ENCODE measurements at regions not wholly inside any gene's neighbourhood (a gene's known extent, or its start where the extent isn't known, plus 50 kb on each side); places are given as distances from the start of the nearest gene placed in this dataset.

GRCh38 chrX:7330556-7330955 lies 182.6 kb upstream of the PUDP start:
- Histone ChIP-seq H3K4me3 (ENCODE audit: low read length) (no peak overlapping the region), H3K27me3 (ENCODE audit: insufficient read depth, low read depth, low read length) (no peaks in the 10 kb centered on the region), H3K79me2 (replicated peaks; ENCODE audit: insufficient read depth, low read length) (no peaks in the 10 kb centered on the region), H3F3A (ENCODE audit: insufficient read depth, low read length, poor library complexity, severe bottlenecking) (no peaks in the 10 kb centered on the region), H3K4me2 (ENCODE audit: low read length) (no peak overlapping the region), H3K9me3 (ENCODE audit: low read length) (no peaks in the 10 kb centered on the region), H4K20me1 (ENCODE audit: insufficient read depth) (no peaks in the 10 kb centered on the region), H3K27ac (ENCODE audit: low read length) (no peak overlapping the region), H3K36me3 (ENCODE audit: insufficient read depth, low read length) (no peaks in the 10 kb centered on the region), H3K9ac (ENCODE audit: low read length) (no peak overlapping the region), H2AFZ (ENCODE audit: low read depth, low read length) (no peak overlapping the region), H3K9me2 (ENCODE audit: insufficient read depth, low read length) (no peaks in the 10 kb centered on the region)
- no peak for TF ChIP-seq EP300 (conservative IDR thresholded peaks at IDR 0.05; ENCODE audit: poor library complexity, severe bottlenecking)
- TF ChIP-seq EZH2 (IDR thresholded peaks at IDR 0.05; ENCODE audit: borderline replicate concordance, insufficient read depth, low read length, poor library complexity, severe bottlenecking): no peak
- TF ChIP-seq MXI1 (conservative IDR thresholded peaks at IDR 0.05; ENCODE audit: poor library complexity, severe bottlenecking): no peak
- TF ChIP-seq REST (IDR thresholded peaks at IDR 0.05; ENCODE audit: borderline replicate concordance): no peak

GRCh38 chrX:7318661-7319060 lies 170.7 kb upstream of the PUDP start:
- Histone ChIP-seq H3K27me3 (ENCODE audit: insufficient read depth, low read depth, low read length) (no peaks in the 10 kb centered on the region), H3K79me2 (replicated peaks; ENCODE audit: insufficient read depth, low read length) (no peaks in the 10 kb centered on the region), H3K9me2 (ENCODE audit: insufficient read depth, low read length) (no peaks in the 10 kb centered on the region), H3F3A (ENCODE audit: insufficient read depth, low read length, poor library complexity, severe bottlenecking) (no peaks in the 10 kb centered on the region), H3K4me3 (ENCODE audit: low read length) (no peak overlapping the region), H3K36me3 (ENCODE audit: insufficient read depth, low read length) (no peaks in the 10 kb centered on the region), H2AFZ (ENCODE audit: low read depth, low read length) (no peak overlapping the region), H3K4me2 (ENCODE audit: low read length) (no peak overlapping the region), H3K9me3 (ENCODE audit: low read length) (no peaks in the 10 kb centered on the region), H4K20me1 (ENCODE audit: insufficient read depth) (no peaks in the 10 kb centered on the region), H3K27ac (ENCODE audit: low read length) (no peak overlapping the region), H3K9ac (ENCODE audit: low read length) (no peak overlapping the region)
- TF ChIP-seq EP300 (conservative IDR thresholded peaks at IDR 0.05; ENCODE audit: poor library complexity, severe bottlenecking): no peak
- no peak for TF ChIP-seq TAF1 (IDR thresholded peaks at IDR 0.05; ENCODE audit: low read depth)
- no peak for TF ChIP-seq SMC3 (conservative IDR thresholded peaks at IDR 0.05; ENCODE audit: poor library complexity)
- TF ChIP-seq POLR2AphosphoS5 (IDR thresholded peaks at IDR 0.05): no peak
- TF ChIP-seq CTCF (IDR thresholded peaks at IDR 0.05; ENCODE audit: poor library complexity, severe bottlenecking): no peak

- TF ChIP-seq CTCF (IDR thresholded peaks at IDR 0.05; ENCODE audit: poor library complexity, severe bottlenecking) (no peak), SMC3 (conservative IDR thresholded peaks at IDR 0.05; ENCODE audit: poor library complexity) (no peak), MXI1 (conservative IDR thresholded peaks at IDR 0.05; ENCODE audit: poor library complexity, severe bottlenecking) (no peak), POLR2AphosphoS5 (IDR thresholded peaks at IDR 0.05) (no peak), EP300 (conservative IDR thresholded peaks at IDR 0.05; ENCODE audit: poor library complexity, severe bottlenecking) (no peak), EZH2 (IDR thresholded peaks at IDR 0.05; ENCODE audit: borderline replicate concordance, insufficient read depth, low read length, poor library complexity, severe bottlenecking) (no peak), TAF1 (IDR thresholded peaks at IDR 0.05; ENCODE audit: low read depth) (no peak), REST (IDR thresholded peaks at IDR 0.05; ENCODE audit: borderline replicate concordance) (no peak), RAD21 (conservative IDR thresholded peaks at IDR 0.05) (no peak)
- no peak overlapping the region for H3K27ac ChIP-seq (ENCODE audit: low read length)
- no peak overlapping the region for H3K9ac ChIP-seq (ENCODE audit: low read length)
- H3K9me2 ChIP-seq (ENCODE audit: insufficient read depth, low read length): no peaks in the 10 kb centered on the region
- no peaks in the 10 kb centered on the region for H3F3A ChIP-seq (ENCODE audit: insufficient read depth, low read length, poor library complexity, severe bottlenecking)
- H3K79me2 ChIP-seq (replicated peaks; ENCODE audit: insufficient read depth, low read length): no peaks in the 10 kb centered on the region
- H3K27me3 ChIP-seq (ENCODE audit: insufficient read depth, low read depth, low read length): no peaks in the 10 kb centered on the region
- H2AFZ ChIP-seq (ENCODE audit: low read depth, low read length): no peak overlapping the region
- H4K20me1 ChIP-seq (ENCODE audit: insufficient read depth): no peaks in the 10 kb centered on the region
- H3K36me3 ChIP-seq (ENCODE audit: insufficient read depth, low read length): no peaks in the 10 kb centered on the region
- H3K4me3 ChIP-seq (ENCODE audit: low read length): no peak overlapping the region
- no peaks in the 10 kb centered on the region for H3K9me3 ChIP-seq (ENCODE audit: low read length)
- H3K4me2 ChIP-seq (ENCODE audit: low read length): no peak overlapping the region
These were observed 170.3 kb upstream of the PUDP start for GRCh38 chrX:7318241-7318640.

Data from neural cell (in vitro differentiated cells).